Bronchial epithelial cell (primary cell): ENCODE measurements at regions not wholly inside any gene's neighbourhood (a gene's known extent, or its start where the extent isn't known, plus 50 kb on each side); places are given as distances from the start of the nearest gene placed in this dataset.

Source experiments
- DNase-seq: peaks from one replicate; pipeline ENCODE4 v3.0.0-alpha.2; 2010; ENCODE audit warnings: low read depth
- FAIRE-seq: peaks from 2 replicates; lab custom pipeline; 2011; peaks lifted over from hg19 to GRCh38; lab: Jason Lieb, UNC
- H3K27me3 ChIP-seq: 2 replicates; pipeline ENCODE4 v1.5.1; 2011; ENCODE audit warnings: low read length; ENCODE audit not compliant: control insufficient read depth, insufficient read depth
- H3K36me3 ChIP-seq: 2 replicates; pipeline ENCODE4 v1.5.1; 2011; ENCODE audit warnings: low read length; ENCODE audit not compliant: control insufficient read depth, insufficient read depth
- H3K4me3 ChIP-seq: 2 replicates; pipeline ENCODE4 v1.5.1; 2011; ENCODE audit warnings: mild to moderate bottlenecking, low read depth, low read length, control low read depth
- CTCF ChIP-seq: IDR thresholded peaks from 2 replicates; pipeline ENCODE4 v1.5.1; 2011; ENCODE audit warnings: mild to moderate bottlenecking, moderate library complexity, low read length, control low read depth, inconsistent platforms; ENCODE audit not compliant: insufficient read depth, severe bottlenecking

GRCh38 chr20:41998539-41999341, 380.6 kb upstream of the CHD6 start:
- no peak for FAIRE-seq
- H3K36me3 ChIP-seq, result no peaks in the 10 kb centered on the region
- TF ChIP-seq CTCF, result no peak
- no peak for DNase-seq
- no peaks in the 10 kb centered on the region for H3K27me3 ChIP-seq
- H3K4me3 ChIP-seq, result no peak overlapping the region

- FAIRE-seq (no peak), DNase-seq (no peak)
- Histone ChIP-seq H3K36me3 (no peaks in the 10 kb centered on the region), H3K4me3 (no peak overlapping the region), H3K27me3 (no peaks in the 10 kb centered on the region)
- no peak for TF ChIP-seq CTCF
Measured at GRCh38 chr20:41996951-41997350, 378.8 kb upstream of the CHD6 start.

- TF ChIP-seq CTCF, result no peak
- FAIRE-seq (no peak), DNase-seq (no peak)
- Histone ChIP-seq H3K4me3 (no peak overlapping the region), H3K36me3 (no peaks in the 10 kb centered on the region), H3K27me3 (no peaks in the 10 kb centered on the region)
Measured at GRCh38 chr20:41992481-41992880, 374.3 kb upstream of the CHD6 start.

- no peak for TF ChIP-seq CTCF
- Histone ChIP-seq H3K27me3 (no peaks in the 10 kb centered on the region), H3K36me3 (no peaks in the 10 kb centered on the region), H3K4me3 (no peak overlapping the region)
- DNase-seq, result no peak
- FAIRE-seq, result no peak
Measured at GRCh38 chr20:41991412-41991811, 373.2 kb upstream of the CHD6 start.

GRCh38 chr20:41989935-41990635, 371.9 kb upstream of the CHD6 start:
- DNase-seq (no peak), FAIRE-seq (no peak)
- Histone ChIP-seq H3K36me3 (no peaks in the 10 kb centered on the region), H3K4me3 (no peak overlapping the region), H3K27me3 (no peaks in the 10 kb centered on the region)
- TF ChIP-seq CTCF, result no peak
